ENCODE measurements at regions not wholly inside any gene's neighbourhood (a gene's known extent, or its start where the extent isn't known, plus 50 kb on each side); places are given as distances from the start of the nearest gene placed in this dataset.

DNA sequence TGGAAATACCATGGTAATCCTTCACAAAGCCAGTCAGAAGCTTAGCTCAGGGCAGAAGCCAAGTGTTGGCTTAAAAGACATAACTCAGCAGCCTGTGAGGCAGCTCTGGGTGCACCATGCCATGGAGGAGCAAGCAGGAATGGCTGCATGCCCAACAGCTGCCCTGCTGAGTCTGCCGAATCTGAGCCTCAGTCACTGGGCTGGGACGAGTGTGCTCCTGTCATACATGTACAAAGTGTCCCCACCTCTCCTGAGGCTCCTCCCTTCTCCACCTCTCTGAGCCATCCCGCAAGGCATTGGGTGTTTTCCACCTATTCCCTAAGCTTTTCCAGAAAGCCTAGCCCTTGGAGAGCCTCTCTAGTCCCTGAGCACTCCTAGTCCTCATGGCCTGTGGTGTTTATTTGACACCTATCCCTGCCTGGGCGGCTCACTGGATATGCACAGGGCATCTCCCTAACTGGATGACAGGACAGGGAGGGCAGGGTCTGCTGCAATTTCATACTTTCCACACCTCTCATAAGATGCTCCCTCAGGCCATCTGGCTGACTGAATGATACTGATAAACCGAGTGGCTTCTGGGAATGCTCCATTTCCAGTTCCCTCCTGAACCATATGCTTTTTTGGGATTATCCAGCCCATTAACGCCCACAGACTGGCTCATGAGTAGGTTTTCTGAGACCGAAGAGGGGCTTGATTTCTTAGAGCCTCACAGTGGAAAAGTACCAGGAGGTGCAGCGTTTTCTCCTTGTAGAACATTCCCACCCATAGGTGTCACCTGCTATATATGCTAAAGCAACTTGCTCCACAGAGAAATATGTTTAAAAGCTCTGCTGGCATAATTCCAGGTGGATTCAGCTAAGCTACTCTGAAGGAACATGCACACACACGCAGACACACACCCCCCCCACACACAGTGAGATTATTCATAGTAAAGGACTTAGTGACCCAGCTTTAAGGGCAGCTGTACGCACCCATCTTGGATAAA, 199.3 kb downstream of the SNX10 start:
- TF ChIP-seq, protein P1, sequence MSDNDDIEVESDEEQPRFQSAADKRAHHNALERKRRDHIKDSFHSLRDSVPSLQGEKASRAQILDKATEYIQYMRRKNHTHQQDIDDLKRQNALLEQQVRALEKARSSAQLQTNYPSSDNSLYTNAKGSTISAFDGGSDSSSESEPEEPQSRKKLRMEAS (IDR thresholded peaks at IDR 0.05) = no peak
- TF ChIP-seq FOXA2 (IDR thresholded peaks at IDR 0.05) = no peak
- TF ChIP-seq, protein P2, sequence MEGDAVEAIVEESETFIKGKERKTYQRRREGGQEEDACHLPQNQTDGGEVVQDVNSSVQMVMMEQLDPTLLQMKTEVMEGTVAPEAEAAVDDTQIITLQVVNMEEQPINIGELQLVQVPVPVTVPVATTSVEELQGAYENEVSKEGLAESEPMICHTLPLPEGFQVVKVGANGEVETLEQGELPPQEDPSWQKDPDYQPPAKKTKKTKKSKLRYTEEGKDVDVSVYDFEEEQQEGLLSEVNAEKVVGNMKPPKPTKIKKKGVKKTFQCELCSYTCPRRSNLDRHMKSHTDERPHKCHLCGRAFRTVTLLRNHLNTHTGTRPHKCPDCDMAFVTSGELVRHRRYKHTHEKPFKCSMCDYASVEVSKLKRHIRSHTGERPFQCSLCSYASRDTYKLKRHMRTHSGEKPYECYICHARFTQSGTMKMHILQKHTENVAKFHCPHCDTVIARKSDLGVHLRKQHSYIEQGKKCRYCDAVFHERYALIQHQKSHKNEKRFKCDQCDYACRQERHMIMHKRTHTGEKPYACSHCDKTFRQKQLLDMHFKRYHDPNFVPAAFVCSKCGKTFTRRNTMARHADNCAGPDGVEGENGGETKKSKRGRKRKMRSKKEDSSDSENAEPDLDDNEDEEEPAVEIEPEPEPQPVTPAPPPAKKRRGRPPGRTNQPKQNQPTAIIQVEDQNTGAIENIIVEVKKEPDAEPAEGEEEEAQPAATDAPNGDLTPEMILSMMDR (IDR thresholded peaks at IDR 0.05; ENCODE audit: low read depth, low read length, missing input control) = no peak
- TF ChIP-seq RAD21 (IDR thresholded peaks at IDR 0.05) = no peak
- TF ChIP-seq TAF1 (conservative IDR thresholded peaks at IDR 0.05) = no peak
- TF ChIP-seq JUND (IDR thresholded peaks at IDR 0.05) = no peak
- TF ChIP-seq, protein P3, sequence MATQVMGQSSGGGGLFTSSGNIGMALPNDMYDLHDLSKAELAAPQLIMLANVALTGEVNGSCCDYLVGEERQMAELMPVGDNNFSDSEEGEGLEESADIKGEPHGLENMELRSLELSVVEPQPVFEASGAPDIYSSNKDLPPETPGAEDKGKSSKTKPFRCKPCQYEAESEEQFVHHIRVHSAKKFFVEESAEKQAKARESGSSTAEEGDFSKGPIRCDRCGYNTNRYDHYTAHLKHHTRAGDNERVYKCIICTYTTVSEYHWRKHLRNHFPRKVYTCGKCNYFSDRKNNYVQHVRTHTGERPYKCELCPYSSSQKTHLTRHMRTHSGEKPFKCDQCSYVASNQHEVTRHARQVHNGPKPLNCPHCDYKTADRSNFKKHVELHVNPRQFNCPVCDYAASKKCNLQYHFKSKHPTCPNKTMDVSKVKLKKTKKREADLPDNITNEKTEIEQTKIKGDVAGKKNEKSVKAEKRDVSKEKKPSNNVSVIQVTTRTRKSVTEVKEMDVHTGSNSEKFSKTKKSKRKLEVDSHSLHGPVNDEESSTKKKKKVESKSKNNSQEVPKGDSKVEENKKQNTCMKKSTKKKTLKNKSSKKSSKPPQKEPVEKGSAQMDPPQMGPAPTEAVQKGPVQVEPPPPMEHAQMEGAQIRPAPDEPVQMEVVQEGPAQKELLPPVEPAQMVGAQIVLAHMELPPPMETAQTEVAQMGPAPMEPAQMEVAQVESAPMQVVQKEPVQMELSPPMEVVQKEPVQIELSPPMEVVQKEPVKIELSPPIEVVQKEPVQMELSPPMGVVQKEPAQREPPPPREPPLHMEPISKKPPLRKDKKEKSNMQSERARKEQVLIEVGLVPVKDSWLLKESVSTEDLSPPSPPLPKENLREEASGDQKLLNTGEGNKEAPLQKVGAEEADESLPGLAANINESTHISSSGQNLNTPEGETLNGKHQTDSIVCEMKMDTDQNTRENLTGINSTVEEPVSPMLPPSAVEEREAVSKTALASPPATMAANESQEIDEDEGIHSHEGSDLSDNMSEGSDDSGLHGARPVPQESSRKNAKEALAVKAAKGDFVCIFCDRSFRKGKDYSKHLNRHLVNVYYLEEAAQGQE (IDR thresholded peaks at IDR 0.05) = no peak
- TF ChIP-seq YY1 (IDR thresholded peaks at IDR 0.05) = no peak
- TF ChIP-seq, protein P4, sequence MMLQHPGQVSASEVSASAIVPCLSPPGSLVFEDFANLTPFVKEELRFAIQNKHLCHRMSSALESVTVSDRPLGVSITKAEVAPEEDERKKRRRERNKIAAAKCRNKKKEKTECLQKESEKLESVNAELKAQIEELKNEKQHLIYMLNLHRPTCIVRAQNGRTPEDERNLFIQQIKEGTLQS (IDR thresholded peaks at IDR 0.05) = no peak
- no peak for TF ChIP-seq FOXA1 (IDR thresholded peaks at IDR 0.05)
- TF ChIP-seq EGR1 (IDR thresholded peaks at IDR 0.05; ENCODE audit: low read depth in 2 of 2) = no peak
- TF ChIP-seq SP1 (IDR thresholded peaks at IDR 0.05) = no peak
